ENCODE measurements at regions not wholly inside any gene's neighbourhood (a gene's known extent, or its start where the extent isn't known, plus 50 kb on each side); places are given as distances from the start of the nearest gene placed in this dataset.

DNA sequence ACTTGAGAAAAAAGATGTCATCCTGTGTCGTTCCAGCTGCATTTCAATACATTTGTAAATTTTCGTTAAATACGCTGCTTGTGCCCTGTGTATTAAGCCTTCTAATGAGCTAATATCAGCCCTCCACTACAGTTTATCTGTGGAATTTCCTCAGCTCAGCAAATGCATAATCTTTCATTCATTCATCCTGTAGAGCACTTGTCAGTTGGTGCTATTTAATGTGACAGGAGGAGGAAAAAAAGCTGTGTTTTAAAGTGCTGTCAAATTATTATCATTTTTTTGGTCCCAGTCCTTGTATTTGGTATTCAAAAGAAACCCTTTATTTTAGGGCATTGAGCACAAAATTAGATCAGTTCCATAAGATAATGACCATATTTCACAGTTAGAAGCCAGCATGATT lies 184.7 kb downstream of the FAT3 start:
- H3K4me3 ChIP-seq (ENCODE audit: low read depth in 1 of 2, low read length in 2 of 2) = no peak overlapping the region
- H3K9me3 ChIP-seq (ENCODE audit: low read length) = no peaks in the 10 kb centered on the region
- H3K36me3 ChIP-seq (ENCODE audit: insufficient read depth, low read length) = no peaks in the 10 kb centered on the region
- no peak overlapping the region for H3K27ac ChIP-seq (ENCODE audit: low read depth, low read length)
- H3K27me3 ChIP-seq (ENCODE audit: control insufficient read depth in 1 of 2, insufficient read depth in 2 of 2, low read length in 2 of 2) = no peaks in the 10 kb centered on the region
- no peak overlapping the region for H3K9ac ChIP-seq (ENCODE audit: low read length)
- H3K4me1 ChIP-seq (ENCODE audit: insufficient read depth, low read length) = no peaks in the 10 kb centered on the region

DNA sequence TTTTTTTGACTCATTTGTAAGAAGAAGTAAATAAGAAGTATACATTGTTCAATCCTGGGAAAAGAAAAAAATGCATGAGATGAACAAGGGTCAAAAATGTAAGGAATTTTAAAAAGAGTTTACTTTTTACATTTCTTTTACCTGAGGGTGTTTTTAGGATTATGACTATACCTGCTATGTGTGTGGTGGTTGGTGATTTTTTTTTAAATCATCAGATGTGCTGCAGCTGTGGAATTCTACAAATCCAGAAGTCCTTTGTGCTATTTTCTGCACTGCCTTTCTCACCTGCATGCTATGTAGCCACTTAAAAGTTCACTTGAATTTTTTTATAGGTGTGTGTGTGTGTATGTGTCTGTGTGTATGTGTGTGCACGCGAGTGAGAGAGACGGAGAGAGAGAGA lies 185.3 kb downstream of the FAT3 start:
- H3K9me3 ChIP-seq (ENCODE audit: low read length) = no peaks in the 10 kb centered on the region
- H3K27ac ChIP-seq (ENCODE audit: low read depth, low read length) = no peak overlapping the region
- H3K4me3 ChIP-seq (ENCODE audit: low read depth in 1 of 2, low read length in 2 of 2) = no peak overlapping the region
- no peak overlapping the region for H3K9ac ChIP-seq (ENCODE audit: low read length)
- no peaks in the 10 kb centered on the region for H3K27me3 ChIP-seq (ENCODE audit: control insufficient read depth in 1 of 2, insufficient read depth in 2 of 2, low read length in 2 of 2)
- H3K36me3 ChIP-seq (ENCODE audit: insufficient read depth, low read length) = no peaks in the 10 kb centered on the region
- no peaks in the 10 kb centered on the region for H3K4me1 ChIP-seq (ENCODE audit: insufficient read depth, low read length)

DNA sequence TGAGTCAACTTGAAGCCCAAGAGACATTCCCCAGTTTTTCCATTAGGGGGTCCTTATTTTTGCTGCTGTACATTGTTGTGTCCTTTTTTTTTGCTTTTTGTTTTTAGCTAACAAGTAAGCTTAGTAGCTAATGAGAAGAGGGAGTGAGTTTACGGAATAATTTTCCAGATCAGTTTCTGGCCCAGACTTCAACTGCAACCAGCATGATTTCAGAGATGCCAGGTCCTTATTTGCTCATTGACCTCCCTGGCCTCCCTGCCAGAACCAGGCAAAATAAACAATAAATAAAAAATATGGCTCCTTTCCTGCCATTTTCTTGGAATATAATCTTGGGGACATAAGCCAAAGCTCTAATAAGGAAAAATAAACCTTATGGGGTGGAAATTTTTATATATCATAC lies 185.9 kb downstream of the FAT3 start:
- no peak overlapping the region for H3K9ac ChIP-seq (ENCODE audit: low read length)
- H3K36me3 ChIP-seq (ENCODE audit: insufficient read depth, low read length) = no peaks in the 10 kb centered on the region
- no peaks in the 10 kb centered on the region for H3K27me3 ChIP-seq (ENCODE audit: control insufficient read depth in 1 of 2, insufficient read depth in 2 of 2, low read length in 2 of 2)
- no peaks in the 10 kb centered on the region for H3K9me3 ChIP-seq (ENCODE audit: low read length)
- no peaks in the 10 kb centered on the region for H3K4me1 ChIP-seq (ENCODE audit: insufficient read depth, low read length)
- H3K27ac ChIP-seq (ENCODE audit: low read depth, low read length) = no peak overlapping the region
- H3K4me3 ChIP-seq (ENCODE audit: low read depth in 1 of 2, low read length in 2 of 2) = no peak overlapping the region

DNA sequence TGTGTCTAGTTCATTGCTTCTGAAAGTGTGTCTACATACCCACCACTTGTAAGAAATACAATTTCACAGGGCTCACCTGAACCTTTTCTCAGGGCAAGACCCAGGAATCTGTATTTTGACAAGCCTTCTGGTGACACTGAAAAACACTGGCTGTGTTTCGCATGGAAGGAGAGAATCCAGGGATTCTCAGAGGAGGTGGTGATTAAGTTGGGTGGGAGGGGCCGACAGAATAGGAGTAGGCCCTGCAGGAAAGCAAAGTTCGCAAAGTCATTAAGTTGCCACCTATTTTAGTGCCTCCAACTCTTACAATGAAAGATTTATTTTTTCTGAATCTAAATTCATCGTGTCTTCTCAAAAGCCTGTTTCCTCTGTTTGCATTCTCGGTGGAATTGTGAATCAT lies 186.8 kb downstream of the FAT3 start:
- no peaks in the 10 kb centered on the region for H3K27me3 ChIP-seq (ENCODE audit: control insufficient read depth in 1 of 2, insufficient read depth in 2 of 2, low read length in 2 of 2)
- H3K4me1 ChIP-seq (ENCODE audit: insufficient read depth, low read length) = no peaks in the 10 kb centered on the region
- H3K9me3 ChIP-seq (ENCODE audit: low read length) = no peaks in the 10 kb centered on the region
- no peak overlapping the region for H3K4me3 ChIP-seq (ENCODE audit: low read depth in 1 of 2, low read length in 2 of 2)
- H3K9ac ChIP-seq (ENCODE audit: low read length) = no peak overlapping the region
- no peak overlapping the region for H3K27ac ChIP-seq (ENCODE audit: low read depth, low read length)
- no peaks in the 10 kb centered on the region for H3K36me3 ChIP-seq (ENCODE audit: insufficient read depth, low read length)

DNA sequence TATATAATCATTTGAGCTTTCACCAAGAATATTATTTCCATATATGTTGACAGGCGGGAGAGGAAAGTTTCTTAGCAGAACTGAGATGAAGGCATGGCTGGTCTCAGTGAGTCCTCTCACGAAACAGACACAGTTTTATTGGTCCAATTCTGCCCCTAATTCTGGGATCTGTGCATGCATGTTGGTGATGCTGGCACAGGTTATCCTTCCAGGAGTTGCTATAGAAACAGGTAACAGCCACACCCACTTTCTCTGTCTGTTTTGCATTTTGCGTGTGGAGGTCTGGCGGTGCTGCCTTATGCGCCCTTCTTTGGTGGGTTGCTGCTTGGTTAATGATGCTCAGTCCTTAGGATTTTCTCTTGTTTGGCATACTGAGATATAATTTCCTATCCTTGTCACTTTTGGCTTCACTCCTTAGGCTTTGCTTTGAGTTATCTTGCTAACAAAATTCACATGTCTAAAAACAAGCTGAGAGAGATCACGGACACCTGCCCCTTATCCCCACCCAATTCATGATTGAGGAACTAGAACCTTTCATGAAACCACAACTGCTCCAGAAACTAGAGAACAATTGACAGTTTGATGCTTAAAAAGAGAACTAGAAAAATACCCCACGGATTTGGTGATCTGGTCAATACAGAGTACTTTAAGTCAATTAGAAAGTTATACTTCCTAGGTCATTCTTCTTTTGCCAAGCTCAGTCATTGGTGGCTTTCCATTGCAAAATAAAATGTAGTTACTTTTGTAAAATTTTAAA lies 189.3 kb downstream of the FAT3 start:
- H3K27me3 ChIP-seq (ENCODE audit: control insufficient read depth in 1 of 2, insufficient read depth in 2 of 2, low read length in 2 of 2) = no peaks in the 10 kb centered on the region
- H3K4me3 ChIP-seq (ENCODE audit: low read depth in 1 of 2, low read length in 2 of 2) = no peak overlapping the region
- H3K9ac ChIP-seq (ENCODE audit: low read length) = no peak overlapping the region
- H3K9me3 ChIP-seq (ENCODE audit: low read length) = no peaks in the 10 kb centered on the region
- H3K4me1 ChIP-seq (ENCODE audit: insufficient read depth, low read length) = no peaks in the 10 kb centered on the region
- H3K36me3 ChIP-seq (ENCODE audit: insufficient read depth, low read length) = no peaks in the 10 kb centered on the region
- H3K27ac ChIP-seq (ENCODE audit: low read depth, low read length) = no peak overlapping the region

DNA sequence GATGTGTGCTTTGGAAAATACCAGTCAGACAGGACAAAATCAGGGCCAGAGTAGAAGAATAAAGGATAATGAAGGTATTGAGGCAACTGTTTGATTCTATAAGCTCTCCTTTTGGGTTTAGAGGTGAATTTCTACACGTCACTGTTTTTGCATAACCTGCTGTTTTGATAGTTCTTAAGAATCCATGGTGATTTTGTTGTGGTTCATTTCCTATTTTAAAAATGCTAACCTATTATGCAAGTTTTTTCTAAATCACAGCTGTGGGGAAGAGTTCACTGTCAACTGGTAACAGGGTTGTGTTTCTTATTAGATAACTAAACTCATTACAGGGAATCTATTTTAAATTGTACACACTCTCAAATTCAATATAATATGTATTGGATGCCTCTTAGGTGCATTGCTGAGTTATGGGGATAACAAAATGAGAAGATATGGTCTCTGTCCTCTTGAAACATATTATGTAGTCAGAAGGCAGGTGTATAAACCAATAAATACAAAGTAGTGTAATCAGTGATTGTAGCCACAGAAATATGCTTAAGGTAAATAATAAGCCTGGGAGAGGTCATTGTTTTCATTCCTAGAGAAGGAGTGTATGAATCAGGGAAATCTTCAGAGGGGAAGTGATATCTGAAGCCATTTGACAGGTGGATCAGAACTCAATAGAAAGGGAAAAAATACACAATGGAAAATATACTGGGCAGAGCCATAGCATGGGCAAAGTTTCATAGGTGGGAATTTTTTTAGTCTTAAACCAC lies 192.5 kb downstream of the FAT3 start:
- Histone ChIP-seq H3K27me3 (ENCODE audit: control insufficient read depth in 1 of 2, insufficient read depth in 2 of 2, low read length in 2 of 2) (no peaks in the 10 kb centered on the region), H3K9ac (ENCODE audit: low read length) (no peak overlapping the region), H3K36me3 (ENCODE audit: insufficient read depth, low read length) (no peaks in the 10 kb centered on the region), H3K27ac (ENCODE audit: low read depth, low read length) (no peak overlapping the region), H3K4me3 (ENCODE audit: low read depth in 1 of 2, low read length in 2 of 2) (no peak overlapping the region), H3K4me1 (ENCODE audit: insufficient read depth, low read length) (no peaks in the 10 kb centered on the region), H3K9me3 (ENCODE audit: low read length) (no peaks in the 10 kb centered on the region)

DNA sequence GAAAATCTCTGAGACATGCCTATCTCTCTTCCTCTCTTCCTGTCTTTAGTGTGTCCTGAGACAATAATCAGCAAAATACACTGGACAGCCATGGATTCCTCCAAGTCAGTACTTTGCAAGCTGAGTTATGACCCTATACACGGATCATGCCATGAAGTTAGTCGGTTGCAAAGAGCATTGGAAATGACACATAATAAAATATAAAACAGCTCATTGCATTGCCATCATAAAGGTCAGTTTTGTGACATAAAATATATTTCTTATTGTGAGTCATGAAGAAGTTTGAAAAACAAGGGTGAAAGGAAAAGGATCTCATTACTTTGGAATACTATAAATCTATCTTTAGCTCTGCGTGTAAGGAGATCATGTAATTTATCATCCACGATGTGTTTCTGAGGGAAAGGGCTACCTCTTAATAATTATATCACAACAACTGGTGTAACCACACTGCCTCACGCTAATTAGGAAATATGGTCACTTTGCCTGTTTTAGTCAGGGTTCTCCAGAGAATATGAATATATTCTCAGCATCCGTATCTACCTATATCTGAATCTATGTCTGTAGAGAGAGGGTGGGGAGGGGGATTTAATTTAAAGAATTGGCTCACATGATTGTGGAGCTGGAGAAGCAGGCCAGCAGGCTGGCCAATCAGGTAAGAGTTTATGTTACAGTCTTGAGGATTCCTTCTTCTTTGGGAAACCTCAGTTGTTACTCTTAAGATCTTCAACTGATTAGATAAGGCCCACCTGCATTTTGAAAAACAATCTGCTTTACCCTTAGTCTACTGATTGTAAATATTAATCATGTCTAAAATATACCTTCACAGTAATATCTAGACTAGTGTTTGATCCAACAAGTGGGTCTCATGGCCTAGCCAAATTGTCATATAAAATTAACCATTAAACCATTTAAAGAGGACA lies 198.8 kb downstream of the FAT3 start:
- Histone ChIP-seq H3K36me3 (ENCODE audit: insufficient read depth, low read length) (no peaks in the 10 kb centered on the region), H3K9me3 (ENCODE audit: low read length) (no peaks in the 10 kb centered on the region), H3K4me3 (ENCODE audit: low read depth in 1 of 2, low read length in 2 of 2) (no peak overlapping the region), H3K27ac (ENCODE audit: low read depth, low read length) (no peak overlapping the region), H3K27me3 (ENCODE audit: control insufficient read depth in 1 of 2, insufficient read depth in 2 of 2, low read length in 2 of 2) (no peaks in the 10 kb centered on the region), H3K4me1 (ENCODE audit: insufficient read depth, low read length) (no peaks in the 10 kb centered on the region), H3K9ac (ENCODE audit: low read length) (no peak overlapping the region)

DNA sequence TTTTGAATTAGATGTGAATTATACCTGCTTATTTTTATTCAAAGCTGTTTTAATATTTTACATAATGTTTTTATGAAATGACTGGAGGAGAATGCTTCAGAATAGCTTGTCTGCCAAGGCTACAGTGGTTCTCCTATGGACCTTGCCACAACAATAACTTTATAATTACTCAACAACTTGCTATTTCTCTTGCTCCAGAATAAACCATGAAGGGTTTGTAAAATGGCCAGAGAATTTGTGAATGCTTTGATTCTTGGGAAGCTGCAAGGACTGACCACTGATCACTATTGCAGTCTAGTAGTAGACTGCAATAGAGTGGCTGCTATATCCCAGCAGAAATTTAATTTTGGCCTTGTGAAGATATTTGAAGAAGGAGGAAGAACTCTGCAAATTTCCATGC lies 199.7 kb downstream of the FAT3 start:
- H3K9me3 ChIP-seq (ENCODE audit: low read length) = no peaks in the 10 kb centered on the region
- H3K36me3 ChIP-seq (ENCODE audit: insufficient read depth, low read length) = no peaks in the 10 kb centered on the region
- H3K4me1 ChIP-seq (ENCODE audit: insufficient read depth, low read length) = no peaks in the 10 kb centered on the region
- H3K9ac ChIP-seq (ENCODE audit: low read length) = no peak overlapping the region
- no peaks in the 10 kb centered on the region for H3K27me3 ChIP-seq (ENCODE audit: control insufficient read depth in 1 of 2, insufficient read depth in 2 of 2, low read length in 2 of 2)
- H3K27ac ChIP-seq (ENCODE audit: low read depth, low read length) = no peak overlapping the region
- no peak overlapping the region for H3K4me3 ChIP-seq (ENCODE audit: low read depth in 1 of 2, low read length in 2 of 2)

DNA sequence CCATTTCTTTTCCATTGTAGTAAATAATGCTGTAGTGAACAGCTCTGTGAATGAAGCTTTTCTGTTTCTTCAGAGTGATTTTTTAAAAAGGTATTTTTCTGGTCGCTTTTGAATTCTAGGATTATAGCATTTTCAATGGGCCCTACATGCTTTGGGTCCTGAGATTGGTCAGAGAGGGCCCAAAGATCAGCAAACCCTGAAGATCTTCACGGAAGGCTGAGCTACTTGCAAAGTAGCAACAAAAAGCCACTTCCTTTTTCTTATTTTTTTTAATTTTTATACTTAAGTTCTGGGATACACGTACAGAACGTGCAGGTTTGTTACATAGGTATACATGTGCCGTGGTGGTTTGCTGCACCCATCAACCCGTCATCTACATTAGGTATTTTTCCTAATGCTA lies 200.5 kb downstream of the FAT3 start:
- Histone ChIP-seq H3K4me3 (ENCODE audit: low read depth in 1 of 2, low read length in 2 of 2) (no peak overlapping the region), H3K9me3 (ENCODE audit: low read length) (no peaks in the 10 kb centered on the region), H3K27me3 (ENCODE audit: control insufficient read depth in 1 of 2, insufficient read depth in 2 of 2, low read length in 2 of 2) (no peaks in the 10 kb centered on the region), H3K36me3 (ENCODE audit: insufficient read depth, low read length) (no peaks in the 10 kb centered on the region), H3K9ac (ENCODE audit: low read length) (no peak overlapping the region), H3K4me1 (ENCODE audit: insufficient read depth, low read length) (no peaks in the 10 kb centered on the region), H3K27ac (ENCODE audit: low read depth, low read length) (no peak overlapping the region)

DNA sequence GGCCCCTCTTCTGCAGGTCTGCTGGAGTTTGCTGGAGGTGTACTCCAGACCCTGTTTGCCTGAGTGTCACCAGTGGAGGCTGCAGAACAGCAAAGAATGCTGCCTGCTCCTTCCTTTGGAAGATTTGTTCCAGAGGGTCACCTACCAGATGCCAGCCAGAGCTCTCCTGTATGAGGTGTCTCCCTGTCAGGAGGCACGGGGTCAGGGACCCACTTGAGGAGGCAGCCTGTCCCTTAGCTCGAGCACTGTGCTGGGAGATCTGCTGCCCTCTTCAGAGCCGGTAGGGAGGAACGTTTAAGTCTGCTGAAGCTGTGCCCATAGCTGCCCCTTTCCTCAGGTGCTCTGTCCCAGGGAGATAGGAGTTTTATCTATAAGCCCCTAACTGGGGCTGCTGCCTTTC lies 207.9 kb downstream of the FAT3 start:
- Histone ChIP-seq H3K4me3 (ENCODE audit: low read depth in 1 of 2, low read length in 2 of 2) (no peak overlapping the region), H3K36me3 (ENCODE audit: insufficient read depth, low read length) (no peaks in the 10 kb centered on the region), H3K27me3 (ENCODE audit: control insufficient read depth in 1 of 2, insufficient read depth in 2 of 2, low read length in 2 of 2) (no peaks in the 10 kb centered on the region), H3K27ac (ENCODE audit: low read depth, low read length) (no peak overlapping the region), H3K4me1 (ENCODE audit: insufficient read depth, low read length) (no peaks in the 10 kb centered on the region), H3K9me3 (ENCODE audit: low read length) (no peaks in the 10 kb centered on the region), H3K9ac (ENCODE audit: low read length) (no peak overlapping the region)
